ENCODE measurements at regions not wholly inside any gene's neighbourhood (a gene's known extent, or its start where the extent isn't known, plus 50 kb on each side); places are given as distances from the start of the nearest gene placed in this dataset.

DNA sequence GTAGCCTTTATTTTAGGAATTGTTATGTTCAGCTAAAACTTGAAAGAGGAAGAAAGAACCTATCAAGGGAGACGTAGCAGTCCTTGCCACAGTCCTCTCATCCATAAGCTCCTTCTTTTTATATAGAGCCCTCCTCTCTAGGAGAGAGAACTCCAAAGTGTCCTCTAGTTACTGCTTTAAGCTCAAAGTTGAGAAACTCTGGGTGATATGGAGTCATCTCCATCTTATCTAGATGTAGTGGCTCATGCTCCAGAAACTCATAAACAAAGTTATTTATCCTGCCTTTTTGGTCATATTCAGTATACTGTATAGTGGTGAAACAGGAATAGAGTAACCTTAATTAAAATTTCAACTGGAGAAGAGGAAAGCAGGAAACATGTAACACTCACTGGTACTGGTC, 90.4 kb upstream of the ATF7IP start:
- DNase-seq (ENCODE audit: low read depth) = no peak

GRCh38 chr12:14275886-14276285, 89.6 kb upstream of the ATF7IP start:
- no peak for DNase-seq (ENCODE audit: low read depth)

DNA sequence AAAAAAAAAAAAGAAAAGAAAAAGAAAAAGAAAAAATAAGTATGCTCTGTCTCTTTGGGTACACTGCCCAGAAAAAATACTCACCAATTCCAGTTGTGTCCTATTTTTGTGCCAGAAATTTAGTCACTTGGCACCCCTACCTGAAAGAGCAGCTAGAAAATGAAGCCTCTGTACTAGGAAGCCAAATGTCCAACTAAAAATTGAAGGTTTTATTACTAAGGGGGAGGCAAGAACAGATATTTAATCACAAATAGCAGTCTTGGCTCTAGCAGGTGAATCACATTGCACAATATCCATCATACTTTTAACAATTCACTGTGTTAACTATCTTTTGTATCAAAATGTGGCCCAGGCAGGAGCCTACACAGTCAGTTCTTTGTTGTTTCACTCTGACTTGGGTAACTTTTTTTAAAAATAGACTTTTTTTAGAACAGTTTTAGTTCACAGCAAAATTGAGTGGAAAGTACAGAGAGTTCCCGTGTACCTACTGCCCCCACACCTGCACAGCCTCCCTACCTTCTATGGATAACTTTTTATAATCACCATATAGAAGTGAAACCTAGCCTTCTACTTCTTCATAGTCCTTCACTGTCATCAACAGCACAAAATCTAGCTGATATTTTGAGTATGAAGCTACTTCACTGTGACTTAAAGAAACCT, 87.1 kb upstream of the ATF7IP start:
- DNase-seq (ENCODE audit: low read depth) = no peak

GRCh38 chr12:14279845-14280244, 85.6 kb upstream of the ATF7IP start:
- DNase-seq (ENCODE audit: low read depth) = no peak

- no peak for DNase-seq (ENCODE audit: low read depth)
Measured at GRCh38 chr12:14280921-14281320, 84.6 kb upstream of the ATF7IP start.

GRCh38 chr12:14281539-14281938, 83.9 kb upstream of the ATF7IP start:
- DNase-seq (ENCODE audit: low read depth) = no peak

DNA sequence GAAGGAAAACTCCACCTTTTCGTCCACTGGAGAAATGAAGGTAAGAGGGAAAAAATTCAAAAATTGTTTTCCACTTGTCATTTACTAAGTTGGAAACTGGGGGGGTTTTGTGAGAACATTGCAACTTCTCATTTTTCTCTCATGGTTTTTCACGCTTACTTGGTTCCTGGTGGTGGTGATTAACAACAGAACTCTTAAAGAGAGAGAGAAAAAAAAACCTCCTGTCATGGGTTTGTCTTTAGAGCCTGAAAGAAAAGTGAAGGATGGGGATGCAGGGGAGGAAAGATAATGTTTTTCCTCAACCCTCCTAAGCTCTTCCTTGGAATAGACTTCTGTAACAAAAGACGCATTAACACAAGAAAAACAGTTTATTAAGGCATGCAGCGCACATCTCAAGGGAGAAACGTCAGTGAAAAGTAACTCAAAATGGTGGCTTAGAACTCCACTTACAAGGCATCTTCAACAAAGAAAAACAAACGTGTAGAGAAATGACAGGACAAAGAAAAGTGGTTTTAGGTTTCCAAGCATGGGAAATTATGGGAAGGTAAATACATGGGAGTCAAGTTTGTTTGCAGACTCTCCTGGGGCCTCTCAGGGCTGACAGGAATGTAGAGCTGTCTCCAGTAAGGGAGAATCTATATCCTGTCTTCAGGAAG, 81.9 kb upstream of the ATF7IP start:
- no peak for DNase-seq (ENCODE audit: low read depth)

GRCh38 chr12:14284184-14284722, 81.2 kb upstream of the ATF7IP start:
- no peak for DNase-seq (ENCODE audit: low read depth)

DNA sequence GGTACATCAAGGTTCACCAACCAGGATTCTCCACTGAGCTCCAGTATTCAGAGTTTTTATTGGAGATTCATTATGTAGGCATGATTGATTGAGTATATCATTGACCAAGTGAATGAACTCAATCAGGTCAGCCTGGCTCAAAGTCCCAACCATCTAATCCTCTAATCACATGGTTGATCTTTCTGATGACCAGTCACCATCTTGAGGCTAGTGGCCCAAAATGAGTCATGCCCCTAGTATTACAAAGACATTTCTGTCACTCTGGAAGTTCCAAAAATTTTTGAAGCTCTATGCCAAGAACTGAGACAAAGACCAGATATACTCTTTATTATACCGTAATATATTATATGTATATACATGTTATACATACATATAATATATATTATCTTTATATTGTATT, 75.9 kb upstream of the ATF7IP start:
- no peak for DNase-seq (ENCODE audit: low read depth)

- DNase-seq (ENCODE audit: low read depth) = no peak
Measured at GRCh38 chr12:14290951-14291350, 74.5 kb upstream of the ATF7IP start.

- no peak for DNase-seq (ENCODE audit: low read depth)
Measured at GRCh38 chr12:14303661-14304155, 61.8 kb upstream of the ATF7IP start.

DNA sequence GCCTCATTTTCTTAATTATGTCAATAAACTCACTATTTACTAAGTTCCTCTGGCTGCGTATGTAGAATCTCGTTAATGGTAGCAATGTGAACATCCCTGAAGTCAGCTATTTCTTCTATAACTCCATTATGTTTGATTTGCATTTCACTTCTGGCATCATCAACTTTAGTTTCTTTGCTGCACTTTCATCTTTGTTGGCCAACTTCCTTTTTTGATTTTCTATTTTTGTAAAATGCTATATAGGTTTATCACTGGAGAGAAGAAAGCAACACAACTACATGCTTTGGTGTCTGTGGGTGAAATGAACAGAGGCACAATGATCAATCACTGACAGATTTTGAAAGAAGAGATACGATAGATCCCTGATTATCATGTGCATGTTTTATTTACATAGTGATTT, 58.5 kb upstream of the ATF7IP start:
- DNase-seq (ENCODE audit: low read depth) = no peak

DNA sequence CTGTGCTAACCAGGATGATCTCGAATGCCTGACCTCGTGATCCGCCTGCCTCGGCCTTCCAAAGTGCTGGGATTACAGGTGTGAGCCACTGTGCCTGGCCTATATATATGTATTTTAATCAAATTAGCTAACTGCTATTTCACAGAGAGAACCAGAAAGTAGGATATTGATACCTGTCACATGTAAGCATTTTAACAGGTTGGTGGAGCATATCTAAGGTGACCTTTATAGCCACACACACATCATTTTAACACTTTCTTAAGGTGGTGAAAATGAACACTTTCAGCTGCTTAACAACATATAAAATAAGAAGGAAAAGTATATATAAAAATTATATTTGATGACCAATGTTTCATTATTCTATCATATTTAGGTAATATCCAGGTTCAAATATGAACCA, 57.0 kb upstream of the ATF7IP start:
- DNase-seq (ENCODE audit: low read depth) = no peak

DNA sequence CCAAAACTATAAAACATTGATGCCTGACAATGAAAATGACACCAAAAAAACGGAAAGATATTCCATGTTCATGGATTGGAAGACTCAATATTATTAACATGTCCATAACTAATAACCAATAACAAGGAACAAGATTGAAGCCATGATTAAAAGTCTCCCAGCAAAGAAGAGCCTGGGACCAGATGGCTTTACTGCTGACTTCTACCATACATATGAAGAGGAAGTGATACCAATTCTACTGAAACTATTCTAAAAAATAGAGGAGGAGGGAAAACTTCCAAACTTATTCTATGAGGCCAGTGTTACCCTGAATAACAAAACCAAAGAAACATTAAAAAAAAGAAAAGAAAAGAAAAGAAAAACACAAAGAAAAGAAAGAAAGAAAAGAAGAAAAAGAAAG, 54.6 kb upstream of the ATF7IP start:
- no peak for DNase-seq (ENCODE audit: low read depth)

DNA sequence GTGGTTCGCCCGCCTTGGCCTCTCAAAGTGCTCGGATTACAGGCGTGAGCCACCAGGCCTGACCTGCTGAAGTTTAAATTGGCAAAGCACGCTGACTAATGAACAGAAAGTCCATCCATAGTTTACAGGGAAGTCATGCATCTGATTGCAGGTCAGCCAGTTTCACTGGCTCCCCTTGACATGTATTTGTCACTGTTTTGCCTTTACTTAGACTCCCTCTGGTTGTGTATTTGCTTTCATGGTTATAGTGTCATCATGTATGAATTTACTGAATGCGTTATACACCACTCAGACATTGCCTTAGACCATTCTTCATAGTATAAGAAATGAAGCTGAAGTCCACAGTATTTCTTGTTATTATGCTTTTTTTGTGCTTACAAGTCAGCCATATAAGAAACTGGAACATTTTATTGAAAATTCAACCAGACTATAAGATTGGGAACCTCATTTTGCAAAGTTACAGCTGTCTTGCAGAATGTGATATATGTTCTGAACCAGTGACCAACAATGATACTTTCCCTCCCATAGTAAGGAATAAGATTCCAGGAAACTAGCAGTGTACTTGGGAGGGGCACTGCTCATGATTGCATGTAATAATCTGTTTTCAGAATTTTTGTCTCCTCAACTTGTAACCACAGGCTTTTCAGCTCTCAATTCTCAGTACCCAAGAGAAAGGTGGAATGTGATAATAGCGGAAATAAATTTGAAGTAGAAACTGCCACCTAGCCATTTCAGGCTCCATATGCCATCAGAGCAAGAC, 51.9 kb upstream of the ATF7IP start:
- peak; percentile 15 for DNase-seq (ENCODE audit: low read depth)

DNA sequence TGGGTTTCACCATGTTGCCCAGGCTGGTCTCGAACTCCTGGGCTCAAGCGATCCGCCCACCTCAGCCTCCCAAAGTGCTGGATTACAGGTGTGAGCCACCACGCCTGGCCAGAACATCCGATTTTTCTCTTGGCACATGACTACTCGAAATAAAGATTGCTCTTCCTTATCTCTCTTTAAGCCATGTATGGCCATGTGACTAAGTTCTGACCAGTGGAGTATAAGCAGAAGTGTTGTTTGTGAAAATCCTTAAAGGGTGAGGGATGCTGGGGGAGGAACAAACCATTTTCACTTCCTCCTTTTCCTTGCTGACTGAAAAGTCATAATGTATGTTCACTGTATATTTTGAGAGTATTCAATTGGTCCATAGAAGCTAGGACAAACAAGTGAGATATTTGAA, 50.7 kb upstream of the ATF7IP start:
- DNase-seq (ENCODE audit: low read depth) = no peak

- no peak for DNase-seq (ENCODE audit: low read depth)
Measured at GRCh38 chr12:14315501-14315900, 50.0 kb upstream of the ATF7IP start.
